Endothelial cell (in vitro differentiated cells): ENCODE measurements at regions not wholly inside any gene's neighbourhood (a gene's known extent, or its start where the extent isn't known, plus 50 kb on each side); places are given as distances from the start of the nearest gene placed in this dataset.
A peak's percentile ranks its signal among the peaks of the same experiment; 100 is the strongest.
"Not testable (repeated sequence)": the region's sequence is repeated elsewhere in the genome, so short reads cannot be mapped to it uniquely, and the experiment has no call there.

Source experiments
- DNase-seq: peaks from one replicate; pipeline ENCODE4 v3.0.0; 2021; ENCODE audit warnings: low spot score
- H3K27ac Mint-ChIP-seq: one replicate; pipeline ENCODE4 v1.8.0; 2021; ENCODE audit warnings: mixed read lengths, inconsistent platforms; ENCODE audit not compliant: unreplicated experiment
- H3K27me3 Mint-ChIP-seq: one replicate; pipeline ENCODE4 v1.8.0; 2021; ENCODE audit warnings: mild to moderate bottlenecking, moderate library complexity, mixed read lengths, inconsistent platforms; ENCODE audit not compliant: unreplicated experiment
- H3K36me3 Mint-ChIP-seq: one replicate; pipeline ENCODE4 v1.8.0; 2021; ENCODE audit warnings: mild to moderate bottlenecking, low read depth, mixed read lengths, inconsistent platforms; ENCODE audit not compliant: unreplicated experiment
- H3K4me1 Mint-ChIP-seq: one replicate; pipeline ENCODE4 v1.8.0; 2021; ENCODE audit warnings: mild to moderate bottlenecking, mixed read lengths, inconsistent platforms; ENCODE audit not compliant: unreplicated experiment
- H3K4me3 Mint-ChIP-seq: one replicate; pipeline ENCODE4 v1.8.0; 2021; ENCODE audit warnings: mild to moderate bottlenecking, mixed read lengths, inconsistent platforms; ENCODE audit not compliant: unreplicated experiment
- H3K9me3 Mint-ChIP-seq: one replicate; pipeline ENCODE4 v1.8.0; 2021; ENCODE audit warnings: mixed read lengths, inconsistent platforms; ENCODE audit not compliant: unreplicated experiment
- TF ChIP-seq, protein P1 (sequence below): fragments of 200-600 bp; sonication (generic); IDR thresholded peaks from one replicate; pipeline ENCODE4 v1.5.0; 2021; ENCODE audit warnings: antibody characterized with exemption; ENCODE audit not compliant: unreplicated experiment

GRCh38 chr11:67826028-67826950 is 151.9 kb upstream of the ALDH3B2 start:
- H3K27me3 Mint-ChIP-seq, H3K9me3 Mint-ChIP-seq, H3K4me3 Mint-ChIP-seq, H3K27ac Mint-ChIP-seq, H3K36me3 Mint-ChIP-seq, H3K4me1 Mint-ChIP-seq, DNase-seq: not testable (repeated sequence)

- H3K4me3 Mint-ChIP-seq, H3K27ac Mint-ChIP-seq: not testable (repeated sequence)
Observed at GRCh38 chr11:67824861-67825260, 150.4 kb upstream of the ALDH3B2 start.

DNA sequence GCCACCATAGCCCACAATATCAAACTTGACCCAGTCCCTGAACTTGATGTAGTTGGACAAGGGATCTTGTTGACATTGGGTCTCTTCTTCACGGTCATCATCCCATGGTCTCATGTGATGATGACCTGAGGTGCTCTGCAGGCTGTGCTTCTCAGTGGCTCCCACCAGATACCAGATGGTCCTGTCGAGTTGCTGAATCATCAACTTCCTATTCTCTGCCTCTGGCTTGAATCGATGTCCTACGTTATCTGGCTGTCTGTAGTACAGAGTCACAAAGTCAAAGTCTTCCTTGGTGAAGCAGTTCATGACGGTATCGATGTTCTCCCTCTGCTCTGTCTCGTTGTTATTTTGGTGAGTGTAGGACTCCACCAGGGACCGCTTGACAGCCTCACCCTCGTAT is 145.7 kb upstream of the ALDH3B2 start:
- Mint-ChIP-seq H3K9me3 (no peaks in the 10 kb centered on the region), H3K4me3 (peak overlapping the region; percentile 16), H3K36me3 (no peaks in the 10 kb centered on the region), H3K27ac (no peak overlapping the region), H3K4me1 (no peaks in the 10 kb centered on the region), H3K27me3 (peaks cover 1% of the 10 kb centered on the region)
- DNase-seq, result no peak
- TF ChIP-seq, protein P1, sequence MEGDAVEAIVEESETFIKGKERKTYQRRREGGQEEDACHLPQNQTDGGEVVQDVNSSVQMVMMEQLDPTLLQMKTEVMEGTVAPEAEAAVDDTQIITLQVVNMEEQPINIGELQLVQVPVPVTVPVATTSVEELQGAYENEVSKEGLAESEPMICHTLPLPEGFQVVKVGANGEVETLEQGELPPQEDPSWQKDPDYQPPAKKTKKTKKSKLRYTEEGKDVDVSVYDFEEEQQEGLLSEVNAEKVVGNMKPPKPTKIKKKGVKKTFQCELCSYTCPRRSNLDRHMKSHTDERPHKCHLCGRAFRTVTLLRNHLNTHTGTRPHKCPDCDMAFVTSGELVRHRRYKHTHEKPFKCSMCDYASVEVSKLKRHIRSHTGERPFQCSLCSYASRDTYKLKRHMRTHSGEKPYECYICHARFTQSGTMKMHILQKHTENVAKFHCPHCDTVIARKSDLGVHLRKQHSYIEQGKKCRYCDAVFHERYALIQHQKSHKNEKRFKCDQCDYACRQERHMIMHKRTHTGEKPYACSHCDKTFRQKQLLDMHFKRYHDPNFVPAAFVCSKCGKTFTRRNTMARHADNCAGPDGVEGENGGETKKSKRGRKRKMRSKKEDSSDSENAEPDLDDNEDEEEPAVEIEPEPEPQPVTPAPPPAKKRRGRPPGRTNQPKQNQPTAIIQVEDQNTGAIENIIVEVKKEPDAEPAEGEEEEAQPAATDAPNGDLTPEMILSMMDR, result no peak

More at GRCh38 chr11:67824861-67825260, 150.4 kb upstream of the ALDH3B2 start:
- DNase-seq, H3K36me3 Mint-ChIP-seq, H3K27me3 Mint-ChIP-seq, H3K4me1 Mint-ChIP-seq, H3K9me3 Mint-ChIP-seq: not testable (repeated sequence)

GRCh38 chr11:67817558-67817957 is 143.1 kb upstream of the ALDH3B2 start:
- not testable (repeated sequence) for H3K27ac Mint-ChIP-seq, H3K36me3 Mint-ChIP-seq, H3K9me3 Mint-ChIP-seq

GRCh38 chr11:67809301-67809700 is 134.9 kb upstream of the ALDH3B2 start:
- H3K9me3 Mint-ChIP-seq, H3K27ac Mint-ChIP-seq, H3K4me3 Mint-ChIP-seq, H3K4me1 Mint-ChIP-seq, DNase-seq, H3K27me3 Mint-ChIP-seq, H3K36me3 Mint-ChIP-seq: not testable (repeated sequence)

More at GRCh38 chr11:67817558-67817957, 143.1 kb upstream of the ALDH3B2 start:
- DNase-seq, H3K4me3 Mint-ChIP-seq, H3K4me1 Mint-ChIP-seq, H3K27me3 Mint-ChIP-seq: not testable (repeated sequence)

DNA sequence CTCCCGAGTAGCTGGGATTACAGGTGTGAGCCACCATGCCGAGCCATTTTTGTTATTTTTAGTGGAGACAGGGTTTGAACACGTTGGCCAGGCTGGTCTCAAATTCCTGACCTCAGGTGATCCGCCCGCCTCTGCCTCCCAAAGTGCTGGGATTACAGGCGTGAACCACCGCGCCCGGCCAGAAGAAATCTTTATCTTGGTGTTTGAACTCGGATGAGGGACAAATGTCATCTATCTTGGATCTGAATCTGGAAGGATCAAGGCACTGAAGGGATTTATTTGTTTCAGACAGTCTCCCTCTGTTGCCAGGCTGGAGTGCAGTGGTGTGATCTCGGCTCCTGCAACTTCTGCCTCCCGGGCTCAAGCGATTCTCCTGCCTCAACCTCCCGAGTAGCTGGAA is 133.5 kb upstream of the ALDH3B2 start:
- not testable (repeated sequence) for H3K36me3 Mint-ChIP-seq, H3K4me3 Mint-ChIP-seq, H3K27ac Mint-ChIP-seq, H3K4me1 Mint-ChIP-seq, H3K9me3 Mint-ChIP-seq, H3K27me3 Mint-ChIP-seq, DNase-seq

DNA sequence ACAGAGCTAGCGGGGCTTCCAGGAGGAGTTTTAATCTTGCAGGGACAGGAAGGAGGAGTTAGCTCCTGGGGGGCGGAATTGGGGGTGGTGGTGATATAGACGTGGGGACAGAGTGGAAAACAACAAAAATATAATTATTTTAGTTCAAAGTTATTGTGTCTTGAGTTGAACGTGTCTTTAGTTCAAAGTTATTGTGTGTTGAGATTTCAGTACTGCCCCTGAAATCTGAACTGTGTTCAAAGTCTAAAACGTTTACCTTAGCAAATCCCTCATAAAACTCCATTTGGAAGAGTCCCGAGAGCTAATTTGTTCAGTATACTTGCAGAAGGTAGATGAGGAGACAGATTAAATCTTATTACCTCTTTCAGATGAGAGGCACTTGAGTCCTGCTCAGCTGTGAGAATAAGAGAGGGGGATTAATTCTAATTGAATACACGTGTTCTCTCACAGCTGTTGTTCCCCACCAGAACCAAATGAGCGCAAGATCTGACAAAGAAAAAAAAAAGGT is 132.4 kb upstream of the ALDH3B2 start:
- not testable (repeated sequence) for H3K27ac Mint-ChIP-seq, H3K4me1 Mint-ChIP-seq, H3K36me3 Mint-ChIP-seq, H3K9me3 Mint-ChIP-seq, DNase-seq, H3K27me3 Mint-ChIP-seq
- peak overlapping the region; percentile 78 for H3K4me3 Mint-ChIP-seq

DNA sequence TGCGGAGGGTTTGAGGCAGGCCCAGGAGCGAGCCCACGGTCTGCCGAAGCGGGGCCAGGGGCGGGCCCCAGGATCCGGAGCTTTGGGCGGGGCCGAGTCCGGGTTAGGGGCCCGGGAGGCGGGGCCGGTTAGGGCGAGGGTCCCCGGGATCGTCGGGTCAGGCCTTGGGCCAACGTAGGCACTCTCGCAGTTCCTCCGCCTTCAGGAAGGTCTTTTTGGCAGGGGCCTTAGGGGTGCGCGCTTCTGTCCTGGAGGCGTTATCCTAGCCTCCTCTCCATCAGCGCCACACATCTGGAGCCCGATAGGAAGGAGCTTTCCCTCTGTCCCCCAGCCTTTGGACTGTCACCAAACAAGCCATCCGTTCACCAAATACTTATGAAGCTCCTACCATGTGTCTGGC is 131.8 kb upstream of the ALDH3B2 start:
- DNase-seq, result peak; percentile 64
- not testable (repeated sequence) for H3K36me3 Mint-ChIP-seq, H3K9me3 Mint-ChIP-seq, H3K4me1 Mint-ChIP-seq, H3K27me3 Mint-ChIP-seq, H3K27ac Mint-ChIP-seq
- peak overlapping the region; percentile 78 for H3K4me3 Mint-ChIP-seq

- H3K27me3 Mint-ChIP-seq, H3K9me3 Mint-ChIP-seq, H3K4me1 Mint-ChIP-seq, H3K36me3 Mint-ChIP-seq: not testable (repeated sequence)
- peak overlapping the region; percentile 93 for H3K4me3 Mint-ChIP-seq
- peak overlapping the region; percentile 92 for H3K27ac Mint-ChIP-seq
- peak; percentile 99 for DNase-seq
Observed at GRCh38 chr11:67805253-67806126, 131.1 kb upstream of the ALDH3B2 start.

GRCh38 chr11:67804435-67805252 is 130.2 kb upstream of the ALDH3B2 start:
- not testable (repeated sequence) for DNase-seq, H3K27ac Mint-ChIP-seq, H3K4me1 Mint-ChIP-seq, H3K36me3 Mint-ChIP-seq, H3K9me3 Mint-ChIP-seq, H3K27me3 Mint-ChIP-seq
- peak overlapping the region; percentile 89 for H3K4me3 Mint-ChIP-seq
